NCI-H1930 (cell line): ENCODE measurements at regions not wholly inside any gene's neighbourhood (a gene's known extent, or its start where the extent isn't known, plus 50 kb on each side); places are given as distances from the start of the nearest gene placed in this dataset.

Experiments
- DNase-seq, 2 experiments: peaks; one replicate each; lab custom pipeline; 2025; lab: John Stamatoyannopoulos, UW

DNA sequence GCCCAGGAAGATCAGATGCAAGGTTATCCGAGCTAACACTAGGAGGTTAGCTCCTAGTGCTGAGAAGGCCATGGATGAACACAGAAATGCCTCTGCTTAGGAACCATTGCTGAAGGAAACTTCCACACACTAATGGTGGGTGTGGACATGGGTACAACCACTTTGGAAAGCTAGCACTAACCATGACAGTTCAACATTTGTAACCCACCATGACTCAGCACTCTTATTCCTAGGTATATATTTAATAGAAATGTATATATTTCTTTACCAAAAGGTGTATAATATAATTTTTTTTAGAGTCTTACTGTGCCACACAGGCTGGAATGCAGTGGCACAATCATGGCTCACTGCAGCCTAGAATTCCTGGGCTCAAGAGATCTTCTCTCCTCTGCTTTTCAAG lies 85.3 kb upstream of the BTBD3 start:
- no peak for DNase-seq

DNA sequence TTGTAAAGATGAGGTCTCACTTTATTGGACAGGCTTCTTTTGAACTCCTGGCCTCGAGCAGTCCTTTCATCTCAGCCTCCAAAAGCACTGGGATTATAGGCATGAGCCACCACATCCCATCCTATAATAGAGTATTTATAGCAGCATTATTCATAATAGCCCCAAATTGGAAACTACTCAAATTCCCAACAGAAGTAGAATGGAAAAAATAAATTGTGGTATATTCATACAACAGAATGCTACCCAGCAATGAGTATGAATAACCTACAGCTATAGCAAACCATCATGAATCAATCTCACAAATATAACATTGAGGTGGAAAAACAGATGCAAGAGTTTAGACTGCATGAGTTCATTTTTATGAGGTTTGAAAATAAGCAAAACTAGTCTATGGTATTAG lies 84.8 kb upstream of the BTBD3 start:
- no peak for DNase-seq

DNA sequence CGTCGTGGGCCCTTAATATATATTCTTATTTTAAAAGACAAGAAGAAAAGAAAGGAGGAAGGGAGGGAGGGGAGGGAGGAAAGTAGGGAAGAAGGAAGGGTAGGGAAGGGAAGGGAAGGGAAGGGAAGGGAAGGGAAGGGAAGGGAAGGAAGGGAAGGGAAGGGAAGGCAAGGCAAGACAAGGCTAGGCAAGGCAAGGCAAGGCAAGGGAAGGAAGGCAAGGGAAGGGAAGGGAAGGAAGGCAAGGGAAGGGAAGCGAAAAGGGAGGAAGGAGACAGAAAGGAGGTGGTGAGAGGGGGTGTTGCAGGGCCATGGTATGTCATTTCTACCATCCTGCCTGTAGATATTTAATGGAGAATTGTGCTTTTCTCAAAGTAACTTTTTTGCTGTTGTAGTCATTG lies 83.9 kb upstream of the BTBD3 start:
- no peak for DNase-seq

DNA sequence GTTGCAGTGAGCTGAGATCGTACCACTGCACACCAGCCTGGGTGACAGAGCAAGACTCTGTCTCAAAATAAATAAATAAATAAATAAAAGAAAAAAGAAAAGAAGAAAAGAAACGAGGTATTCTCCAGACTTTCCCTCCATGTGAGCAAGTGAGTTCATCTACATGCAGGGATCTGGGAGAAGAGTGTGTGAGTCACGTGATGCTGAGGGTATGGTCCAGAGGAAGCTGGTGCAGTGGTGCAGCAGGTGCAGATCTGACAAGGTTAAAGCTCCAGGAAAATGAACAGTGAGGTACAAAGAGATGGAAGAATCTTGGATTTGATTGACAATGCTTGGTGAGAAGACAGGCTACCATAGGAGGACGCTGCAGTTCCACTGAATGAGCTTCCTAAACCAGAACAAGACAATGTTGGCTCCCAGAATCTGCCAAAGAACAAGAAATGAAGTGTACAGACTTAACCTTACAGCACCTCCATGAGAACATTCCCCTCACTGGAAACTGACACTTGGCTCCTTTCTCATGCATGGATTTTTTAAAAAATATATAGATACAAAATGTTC lies 79.5 kb upstream of the BTBD3 start:
- no peak for DNase-seq

DNA sequence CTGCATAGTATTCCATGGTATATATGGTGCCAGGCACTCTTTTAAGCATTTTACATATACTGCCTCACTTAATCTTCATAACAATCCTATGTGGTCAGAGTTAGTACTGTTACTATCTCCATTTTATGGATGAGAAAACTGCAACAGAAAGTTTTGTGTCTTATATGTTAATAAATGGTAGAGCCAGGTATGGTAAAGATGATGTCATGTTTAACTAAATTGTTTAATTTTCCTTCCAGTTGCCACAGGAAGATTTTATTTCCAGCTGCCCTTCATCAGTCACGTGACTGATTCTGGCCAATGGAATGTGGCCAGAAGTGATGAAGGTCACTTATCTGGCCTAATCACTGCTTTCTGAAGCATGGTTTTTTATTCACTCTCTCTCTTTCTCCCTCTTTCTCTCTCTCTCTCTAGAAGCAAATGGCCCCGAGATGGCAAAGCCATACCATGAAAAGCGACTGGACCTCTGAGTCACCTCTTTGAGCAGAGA lies 75.7 kb upstream of the BTBD3 start:
- no peak for DNase-seq

DNA sequence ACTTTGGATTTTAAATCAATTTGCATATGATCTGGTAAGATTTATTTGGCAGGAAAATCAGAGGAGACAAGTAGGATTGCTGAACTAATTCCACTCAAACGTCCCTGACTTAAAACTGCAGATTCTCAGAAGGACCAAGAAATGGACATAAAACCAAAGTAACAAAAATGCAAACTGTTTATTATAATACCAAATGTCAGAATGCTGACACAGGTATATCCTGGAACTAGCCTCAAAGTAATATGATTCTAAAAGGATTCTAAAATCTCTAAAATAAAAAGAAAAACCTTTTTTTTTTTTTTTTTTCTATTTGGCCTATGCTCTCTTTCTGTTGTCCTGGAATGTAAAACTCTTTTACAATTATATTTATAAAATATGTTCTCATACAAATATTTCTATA lies 74.4 kb upstream of the BTBD3 start:
- no peak for DNase-seq

DNA sequence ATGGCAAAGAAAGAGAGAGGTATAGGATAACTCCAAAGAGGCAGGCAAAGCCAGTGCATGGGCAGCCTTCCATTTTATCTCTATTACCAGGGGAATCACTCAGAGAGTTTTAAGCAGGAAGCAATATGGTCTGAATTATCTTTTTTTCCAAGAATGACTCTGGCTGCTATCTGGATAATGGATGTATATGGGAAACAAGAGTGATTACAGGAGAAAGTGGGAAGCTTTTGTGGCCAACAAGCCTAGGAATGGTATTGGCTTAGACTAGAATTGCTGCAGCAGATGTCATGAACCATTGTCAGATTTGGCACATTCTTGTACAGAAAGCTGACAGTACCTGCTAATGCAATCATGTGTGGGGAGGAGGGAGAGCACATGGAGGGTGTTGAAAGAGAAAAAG lies 73.0 kb upstream of the BTBD3 start:
- no peak for DNase-seq

DNA sequence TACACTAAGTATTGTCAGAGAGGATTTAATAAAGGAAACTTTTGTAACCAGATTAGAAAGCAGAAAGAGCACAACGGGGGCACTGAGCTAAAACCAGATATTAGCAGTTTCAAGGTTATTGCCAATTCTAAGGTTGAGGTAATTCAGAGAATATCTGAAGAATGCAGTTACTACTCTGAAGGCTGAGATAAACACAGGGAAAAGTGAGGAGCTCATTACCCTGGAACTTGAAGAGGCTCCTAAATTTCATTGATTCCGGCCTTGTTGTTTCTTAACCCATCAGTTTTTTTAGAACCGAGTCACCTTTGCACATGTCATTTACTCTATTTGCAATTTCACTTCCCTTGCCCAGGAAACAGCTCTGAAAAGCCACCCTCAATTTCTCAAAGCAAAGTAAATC lies 72.4 kb upstream of the BTBD3 start:
- no peak for DNase-seq

DNA sequence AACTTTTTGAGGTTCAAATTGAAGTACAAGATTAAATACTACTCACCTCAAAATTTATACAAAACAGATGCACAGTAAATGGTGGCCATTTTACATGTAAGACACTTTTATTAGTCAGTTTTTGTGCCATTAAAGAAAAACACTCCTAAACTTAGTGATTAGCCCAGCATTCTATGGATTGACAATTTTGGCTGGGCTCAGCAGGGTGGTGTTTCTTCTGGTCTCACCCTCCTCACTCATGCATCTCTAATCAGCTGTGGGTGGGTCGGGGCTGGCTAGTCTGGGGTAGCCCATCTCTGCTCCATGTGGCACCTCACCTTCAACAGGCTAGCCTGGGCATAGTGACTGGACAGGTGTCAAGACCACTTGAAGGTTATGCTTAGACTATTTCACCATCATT lies 71.6 kb upstream of the BTBD3 start:
- no peak for DNase-seq

DNA sequence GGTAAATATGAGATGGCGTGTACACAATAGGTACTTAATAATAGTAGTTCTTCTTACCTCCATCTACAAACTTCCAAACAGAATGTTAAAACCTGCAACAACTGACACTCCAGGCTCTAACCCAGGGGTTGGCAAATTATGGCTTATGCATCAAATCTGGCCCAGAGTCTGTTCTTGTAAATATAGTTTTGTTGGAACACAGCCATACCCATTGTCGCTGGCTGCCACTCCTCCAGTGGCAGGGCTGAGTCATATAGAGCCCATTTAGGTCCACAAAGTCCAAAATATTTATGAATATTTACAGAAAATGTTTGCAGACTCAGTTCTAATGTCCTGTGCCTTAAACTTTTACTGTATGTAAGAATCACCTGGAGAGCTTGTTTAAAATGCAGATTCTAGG lies 69.9 kb upstream of the BTBD3 start:
- no peak for DNase-seq

DNA sequence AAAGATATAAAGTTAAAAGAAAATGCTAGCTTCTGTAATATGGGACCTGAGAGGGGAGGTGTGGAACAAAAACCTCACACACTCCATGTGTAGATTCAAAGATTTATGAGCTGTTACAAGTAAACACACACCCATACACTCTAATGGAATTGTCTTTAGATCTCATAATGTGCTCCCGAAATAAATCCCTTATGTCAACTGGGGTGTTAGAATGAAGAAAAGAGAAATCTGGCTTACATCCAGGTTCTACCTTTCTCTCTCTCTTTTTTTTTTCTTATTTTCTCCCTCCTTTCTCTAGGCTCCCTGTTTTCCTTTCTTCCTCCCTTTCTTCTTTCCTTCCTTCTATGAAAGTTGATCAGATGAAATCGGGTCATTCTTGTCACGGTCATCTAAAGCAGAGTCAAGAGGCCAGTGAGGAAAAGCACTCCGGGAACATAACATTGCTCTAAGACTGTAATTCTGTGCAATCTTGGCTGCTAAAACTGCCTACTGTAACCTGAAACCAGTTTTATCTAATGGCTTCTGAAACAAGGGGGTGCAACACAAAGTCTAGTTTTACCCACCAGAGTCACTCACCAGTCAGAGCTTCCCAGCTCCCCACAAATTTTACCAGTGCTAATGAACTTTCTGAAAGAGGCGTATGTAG lies 68.3 kb upstream of the BTBD3 start:
- DNase-seq = no peak

DNA sequence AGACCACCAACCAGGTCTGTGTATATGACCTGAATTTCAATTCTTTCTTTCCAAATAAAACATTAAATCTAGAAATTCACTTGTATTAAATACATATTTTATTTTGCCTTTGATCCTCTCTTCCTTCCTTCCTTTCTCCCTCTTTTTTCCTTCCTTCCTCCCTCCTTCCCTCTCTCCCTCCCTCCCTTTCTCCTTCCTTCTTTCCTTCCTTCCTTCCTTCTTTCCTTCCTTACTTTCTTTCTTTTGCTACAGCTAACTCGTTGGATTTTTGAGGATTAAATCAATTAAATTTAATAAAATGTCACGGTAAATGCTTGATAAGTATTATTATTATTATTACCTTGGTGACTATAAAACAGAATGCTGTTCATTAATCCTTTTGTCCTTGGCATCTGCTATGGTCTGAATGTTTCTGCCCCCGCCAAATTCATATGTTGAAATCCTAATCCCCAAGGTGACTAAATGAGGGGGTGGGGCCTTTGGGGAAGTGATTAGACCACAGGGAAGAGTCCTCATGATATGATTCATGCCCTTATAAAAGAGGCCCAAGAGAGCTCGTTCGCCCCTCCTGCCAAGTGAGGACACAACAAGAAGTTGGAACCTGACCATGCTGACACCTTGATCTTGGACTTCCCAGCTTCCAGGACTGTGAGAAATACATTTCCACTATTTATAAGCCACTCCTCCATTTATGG lies 67.6 kb upstream of the BTBD3 start:
- no peak for DNase-seq

DNA sequence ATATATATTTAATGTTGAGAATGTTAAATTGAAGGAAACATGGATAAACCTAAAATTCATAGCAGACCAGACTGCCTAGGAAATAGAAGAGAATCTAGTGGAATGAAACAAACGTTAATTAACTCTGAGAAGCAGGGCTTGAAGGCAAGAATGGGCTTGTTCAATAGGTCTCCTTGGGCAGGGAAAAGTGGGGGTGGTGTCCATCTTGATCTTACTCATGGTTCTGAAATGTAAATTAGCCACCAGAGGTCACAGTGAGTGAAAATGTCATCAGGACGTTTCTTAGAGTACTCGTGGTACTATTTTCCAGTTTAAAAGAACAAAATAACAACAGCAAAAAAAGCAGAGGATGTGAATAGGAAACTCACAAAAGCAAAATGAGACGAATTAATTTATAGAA lies 66.8 kb upstream of the BTBD3 start:
- DNase-seq = no peak

DNA sequence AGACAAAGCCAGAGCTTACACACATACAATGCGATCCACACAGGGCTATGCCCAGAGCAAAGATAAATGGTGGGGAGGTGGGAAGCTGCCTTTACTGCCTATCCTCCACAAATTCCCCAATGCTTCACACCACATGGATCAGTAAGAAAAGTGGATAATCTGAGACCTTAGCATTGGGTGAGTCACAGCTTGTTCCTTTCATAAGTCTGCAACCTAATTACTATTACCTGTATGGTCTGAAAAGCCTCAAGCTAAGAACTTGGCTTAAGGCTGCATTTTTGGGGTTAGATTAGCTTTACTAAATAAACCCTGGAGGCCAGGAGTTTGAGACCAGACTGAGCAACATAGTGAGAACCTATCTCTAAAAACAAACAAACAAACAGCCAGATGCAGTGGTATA lies 66.0 kb upstream of the BTBD3 start:
- no peak for DNase-seq

DNA sequence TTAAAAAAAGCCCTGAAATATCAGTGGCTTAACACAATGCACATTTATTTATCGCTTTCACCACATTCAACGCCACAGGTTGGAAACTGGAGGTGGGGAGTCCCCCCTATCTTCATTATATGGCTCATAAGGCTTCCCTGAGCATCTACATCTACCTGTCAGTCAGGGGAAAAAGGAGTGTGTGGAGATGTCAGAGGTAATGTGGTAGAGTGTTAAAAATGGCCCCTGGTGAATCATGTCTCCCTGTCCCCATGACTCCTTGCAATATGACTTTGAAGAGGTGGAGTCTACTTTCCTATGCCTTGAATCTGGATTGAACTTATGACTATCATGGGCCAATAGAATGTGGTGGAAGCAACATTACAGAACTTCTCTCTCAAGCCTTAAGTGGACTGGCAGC lies 65.5 kb upstream of the BTBD3 start:
- no peak for DNase-seq

DNA sequence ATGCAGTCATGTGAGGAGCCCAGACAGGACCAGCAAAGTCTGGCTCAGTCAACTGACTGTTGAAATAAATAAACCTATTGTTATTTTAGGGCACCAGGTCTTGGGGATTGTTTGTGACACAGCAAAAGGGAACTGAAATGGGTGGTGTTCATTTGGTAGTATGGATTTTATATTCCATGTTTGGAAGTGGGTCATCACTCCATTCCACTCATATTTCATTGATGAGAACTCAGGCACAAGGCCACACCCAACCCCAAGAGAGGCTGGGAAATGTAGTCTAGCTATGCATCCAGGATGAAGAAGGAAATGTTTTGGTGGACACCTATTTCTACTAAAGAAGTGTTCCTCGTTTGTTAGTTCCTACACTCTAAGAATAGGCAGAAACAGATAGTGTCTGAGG lies 64.9 kb upstream of the BTBD3 start:
- DNase-seq = no peak

DNA sequence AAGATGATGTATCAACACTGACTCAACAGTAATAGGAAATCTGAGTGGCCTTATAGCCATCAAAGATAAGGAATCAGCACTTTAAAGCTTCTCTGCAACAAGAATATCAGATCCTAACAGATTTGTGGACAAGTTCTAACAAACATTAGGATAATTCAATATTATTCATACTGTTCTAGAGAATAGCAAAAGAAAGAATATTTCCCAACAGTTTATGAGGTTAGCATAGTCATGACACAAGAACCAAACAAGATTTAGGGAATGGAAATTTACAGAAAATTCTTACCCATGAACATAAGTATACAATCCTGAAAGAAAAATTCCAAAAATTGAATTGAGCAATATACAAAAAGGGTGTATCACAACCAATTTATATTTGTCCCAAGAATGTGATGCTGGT lies 64.3 kb upstream of the BTBD3 start:
- DNase-seq = no peak

DNA sequence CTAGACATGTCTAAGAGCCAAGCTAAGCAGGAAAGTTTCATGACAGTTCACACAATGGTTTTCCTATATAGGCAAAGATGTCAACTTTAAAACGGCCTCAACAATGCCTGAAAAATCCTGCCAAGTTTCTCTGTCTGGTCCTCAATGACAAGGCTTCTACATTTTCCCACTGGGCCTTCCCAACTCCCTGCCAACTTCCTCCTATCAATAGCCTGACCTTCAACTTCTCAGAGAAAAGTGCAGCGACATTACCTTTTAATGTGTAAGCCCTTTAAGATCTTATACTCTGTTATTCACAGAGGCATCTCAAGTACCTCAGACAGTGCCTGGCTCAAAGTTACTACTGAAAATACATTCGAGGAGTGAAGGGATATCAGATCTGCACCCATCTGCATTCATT lies 56.2 kb upstream of the BTBD3 start:
- no peak for DNase-seq

DNA sequence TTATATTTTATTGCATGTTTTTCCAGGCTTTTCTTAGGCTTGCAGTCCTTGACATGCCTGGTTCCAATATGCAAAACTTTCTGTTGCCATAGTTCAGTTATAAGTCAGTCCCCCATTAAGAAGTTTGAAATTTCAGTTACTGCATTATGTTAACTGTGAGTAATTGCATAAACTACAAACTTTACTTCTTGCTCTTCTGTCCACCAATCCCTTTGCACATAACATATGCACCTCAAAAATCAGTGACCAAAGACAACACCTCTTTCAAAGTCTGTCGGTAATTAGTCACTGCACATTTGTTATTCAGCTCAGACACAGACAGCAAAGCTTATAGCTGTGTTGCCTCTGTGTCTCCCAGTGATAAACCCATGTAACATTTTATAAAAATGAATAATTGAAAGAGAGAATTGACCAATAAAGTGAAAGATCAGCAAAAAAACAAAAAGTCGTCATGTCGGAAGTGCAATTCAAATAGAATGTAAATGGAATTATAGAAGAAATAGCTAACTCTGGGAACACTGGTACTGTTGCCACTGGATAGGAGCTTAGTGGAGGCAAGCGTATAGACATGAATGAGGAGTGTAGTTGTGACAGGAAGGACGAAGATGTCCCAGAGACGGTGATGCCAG lies 50.3 kb upstream of the BTBD3 start:
- DNase-seq = no peak
